ENCODE measurements at regions not wholly inside any gene's neighbourhood (a gene's known extent, or its start where the extent isn't known, plus 50 kb on each side); places are given as distances from the start of the nearest gene placed in this dataset.
"Not testable (repeated sequence)": the region's sequence is repeated elsewhere in the genome, so short reads cannot be mapped to it uniquely, and the experiment has no call there.

- no peak for DNase-seq
Observed at GRCh38 chr12:11446372-11446771, 51.0 kb upstream of the PRB2 start.

DNA sequence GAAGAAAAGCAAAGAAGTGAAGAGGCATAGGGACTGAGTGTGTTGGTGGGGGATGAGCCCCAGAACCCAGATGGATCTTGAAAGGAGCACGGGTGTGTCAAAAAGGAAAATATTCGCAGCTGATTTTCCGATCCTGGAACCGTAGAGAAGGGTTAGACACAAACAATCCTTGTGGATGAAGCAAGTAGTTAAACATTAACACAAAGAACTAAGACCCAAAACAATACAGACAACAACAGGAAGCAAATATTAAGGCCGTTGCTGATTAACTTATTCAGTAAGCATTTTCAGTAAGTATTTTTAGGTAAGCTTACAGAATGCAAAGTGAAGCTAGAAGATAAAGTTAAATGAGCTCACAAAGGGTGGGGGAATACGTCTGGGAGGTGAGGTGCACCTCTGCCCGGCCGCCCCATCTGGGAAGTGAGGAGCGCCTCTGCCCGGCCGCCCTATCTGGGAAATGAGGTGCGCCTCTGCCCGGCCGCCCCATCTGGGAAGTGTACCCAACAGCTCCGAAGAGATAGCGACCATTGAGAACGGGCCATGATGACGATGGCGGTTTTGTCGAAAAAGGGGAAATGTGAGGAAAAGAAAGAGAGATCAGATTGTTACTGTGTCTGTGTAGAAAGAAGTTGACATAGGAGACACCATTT lies 62.8 kb upstream of the PRB2 start:
- no peak for DNase-seq

DNA sequence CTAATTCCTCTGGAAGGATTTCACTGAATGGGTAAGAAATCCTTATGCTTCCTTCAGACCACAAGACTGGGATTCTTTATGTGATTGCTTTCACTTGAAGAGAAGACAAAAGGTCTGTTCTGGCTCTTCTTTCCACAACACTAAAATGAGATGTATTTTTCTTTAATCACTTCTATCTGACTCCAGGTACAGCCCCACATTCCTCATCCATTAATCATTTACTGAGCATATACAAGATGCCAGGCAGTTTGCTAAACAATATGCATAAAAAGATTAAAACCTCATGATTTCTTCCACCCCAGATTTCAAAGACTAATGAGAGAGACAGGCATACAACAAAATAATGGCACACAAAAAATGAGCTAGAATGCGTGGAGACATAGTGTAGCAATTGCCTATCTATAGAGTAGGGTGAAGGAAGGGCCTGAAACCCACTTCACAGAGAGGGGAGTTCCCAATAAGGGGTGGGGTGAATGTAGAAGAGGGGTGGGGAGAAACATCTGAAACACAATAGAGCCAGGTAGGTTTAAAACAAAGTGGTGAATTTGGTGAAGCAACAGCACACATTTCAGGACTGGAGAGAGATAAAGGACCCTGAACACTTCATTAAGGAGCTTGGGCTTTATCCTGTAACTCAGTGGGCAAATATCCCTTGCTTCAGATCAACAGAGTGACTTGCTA lies 65.1 kb upstream of the PRB2 start:
- no peak for DNase-seq

GRCh38 chr12:11461433-11461832 lies 66.1 kb upstream of the PRB2 start:
- DNase-seq: no peak

DNA sequence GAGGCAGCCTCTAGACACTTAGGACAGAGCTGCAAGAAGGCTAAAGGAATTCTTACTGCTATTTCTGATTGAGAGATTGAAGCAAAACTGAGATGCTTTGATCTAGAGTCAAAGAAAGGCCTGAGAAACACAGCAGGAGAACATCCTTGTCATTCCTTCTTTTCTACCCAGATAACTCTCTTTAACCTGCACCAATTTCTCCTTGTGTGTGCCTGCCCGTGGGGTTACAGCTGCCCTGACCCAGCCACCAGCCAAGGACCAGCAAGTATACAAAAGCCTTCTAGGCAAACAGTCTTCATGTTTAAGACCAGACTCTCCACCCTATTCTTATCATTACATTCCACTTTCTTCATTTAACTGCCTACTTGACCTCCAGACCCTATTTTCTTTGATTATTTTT lies 81.7 kb upstream of the PRB2 start:
- no peak for DNase-seq

- DNase-seq: no peak
Observed at GRCh38 chr12:11482955-11483354, 87.6 kb upstream of the PRB2 start.

DNA sequence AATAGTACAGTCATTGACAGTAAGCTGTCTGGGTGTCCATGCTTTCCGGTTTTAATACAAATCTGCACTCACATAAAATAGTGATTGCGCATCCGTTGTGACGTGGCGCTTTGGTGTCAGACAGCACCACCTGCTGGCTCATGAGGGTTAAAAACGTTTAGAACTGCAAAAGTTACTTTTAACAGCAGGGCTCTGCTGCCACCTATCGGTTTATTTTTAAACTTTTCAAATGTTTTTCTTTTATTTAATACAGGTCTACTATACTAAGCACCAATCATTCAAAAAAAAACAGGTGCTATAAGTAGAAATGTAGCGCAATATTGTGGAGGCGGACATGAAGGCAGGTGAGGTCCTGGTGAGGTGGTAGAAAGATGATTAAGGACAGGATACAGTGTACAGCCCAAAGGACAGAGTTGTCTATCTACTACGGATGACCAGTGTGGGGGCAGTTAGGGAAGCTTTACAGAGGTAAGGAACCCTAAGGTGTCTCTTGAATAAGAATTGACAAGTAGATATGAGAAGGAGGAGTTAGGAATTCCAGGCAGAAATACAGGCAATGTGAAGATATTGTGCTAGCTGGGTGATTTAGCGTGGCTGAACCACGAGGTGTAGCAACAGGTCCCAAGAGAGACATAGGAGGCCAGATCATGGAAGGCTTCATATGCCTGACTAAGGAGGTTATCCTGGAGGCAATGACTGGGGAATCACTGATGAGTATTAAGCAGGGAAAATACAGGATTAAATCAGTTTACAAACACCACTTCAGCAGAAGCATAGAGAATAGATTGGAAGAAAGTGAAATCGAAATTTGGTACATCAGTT lies 91.5 kb upstream of the PRB2 start:
- DNase-seq: peak; percentile 80

DNA sequence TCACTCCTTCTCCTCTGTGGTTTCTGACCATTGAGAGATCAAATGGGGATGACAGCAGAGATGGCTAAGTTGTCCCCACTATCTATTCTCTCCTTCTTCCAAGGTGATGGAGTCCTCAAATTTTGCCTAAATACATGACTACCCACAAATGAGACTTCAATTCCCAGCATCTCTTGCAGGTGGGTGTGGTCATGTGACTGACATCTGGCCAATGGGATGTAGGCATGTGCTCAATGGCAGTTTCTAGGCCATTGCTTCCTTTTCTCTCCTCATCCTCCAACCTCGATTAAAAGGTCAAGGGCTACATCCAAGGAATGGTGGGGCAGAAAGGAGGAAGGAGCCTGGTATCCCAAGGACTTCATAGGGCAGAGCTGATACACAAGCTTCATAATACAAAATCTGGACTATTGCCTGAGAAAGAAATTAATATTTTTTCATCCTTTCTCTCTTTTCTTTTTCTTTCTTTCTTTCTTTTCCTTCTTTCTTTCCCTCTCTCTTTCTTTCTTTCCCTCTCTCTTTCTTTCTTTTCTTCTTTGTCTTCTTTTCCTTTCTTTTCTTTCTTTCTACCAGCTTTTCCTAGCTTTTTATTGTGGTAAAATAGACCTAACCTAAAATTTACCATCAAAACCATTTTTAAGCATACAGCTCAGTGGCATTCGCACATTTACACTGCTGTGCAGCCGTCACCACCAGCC lies 100.9 kb upstream of the PRB2 start:
- no peak for DNase-seq

- DNase-seq: no peak
Observed at GRCh38 chr12:11497438-11497837, 102.1 kb upstream of the PRB2 start.

- DNase-seq: no peak
Observed at GRCh38 chr12:11497995-11498394, 102.6 kb upstream of the PRB2 start.

DNA sequence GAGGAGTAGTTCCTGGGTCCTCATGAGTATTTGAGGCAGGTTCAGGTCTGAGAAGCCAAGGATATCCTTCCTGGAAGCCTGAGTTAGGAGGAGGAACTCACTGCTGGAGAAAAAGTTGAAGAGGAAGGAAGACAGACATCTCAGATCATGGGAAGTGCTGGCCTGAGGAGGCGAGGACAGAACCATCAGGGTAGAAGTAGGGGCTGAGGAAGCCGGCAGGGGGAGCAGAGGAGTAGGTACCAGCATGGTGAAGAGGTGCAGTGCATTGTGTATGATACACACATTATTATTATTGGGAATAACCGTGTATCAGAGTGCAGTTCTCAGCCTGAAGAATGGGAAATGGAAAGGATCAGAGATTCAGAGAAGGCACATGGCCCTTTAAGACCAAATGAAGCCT lies 103.2 kb upstream of the PRB2 start:
- DNase-seq: not testable (repeated sequence)

- DNase-seq: no peak
Observed at GRCh38 chr12:11499806-11500187, 104.4 kb upstream of the PRB2 start.

DNA sequence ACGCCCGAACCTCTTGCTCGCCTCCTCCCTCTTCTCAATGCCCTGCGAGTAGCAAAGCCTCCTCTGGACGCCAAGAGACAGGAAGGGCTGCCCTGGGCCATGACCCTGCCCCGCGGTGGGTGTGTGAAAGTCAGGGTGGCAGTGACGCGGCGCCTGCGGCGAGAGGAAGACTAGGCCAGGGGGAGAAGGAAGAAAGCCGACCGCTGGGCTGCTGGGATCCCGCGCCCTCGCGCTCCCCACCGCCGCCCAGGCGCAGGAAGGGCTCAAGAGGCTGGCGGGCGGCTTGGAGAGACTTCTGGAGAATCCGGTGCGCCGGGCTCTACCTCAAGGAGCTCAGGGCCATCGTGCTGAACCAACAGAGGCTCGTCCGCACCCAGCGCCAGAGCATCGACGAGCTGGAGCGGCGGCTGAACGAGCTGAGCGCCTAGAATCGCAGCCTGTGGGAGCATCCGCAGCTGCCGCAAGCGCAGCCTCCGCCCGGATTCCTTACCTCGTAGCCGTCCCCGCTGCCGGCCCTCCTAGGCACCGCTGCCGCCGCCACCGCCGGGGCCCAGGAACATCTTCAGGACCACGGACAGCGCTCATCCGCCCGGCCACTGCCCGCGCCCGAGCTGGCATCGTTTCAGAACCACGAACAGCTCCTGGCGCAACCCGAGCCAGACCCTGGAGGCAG lies 105.0 kb upstream of the PRB2 start:
- DNase-seq: peak; percentile 76

- DNase-seq: no peak
Observed at GRCh38 chr12:11500861-11501230, 105.5 kb upstream of the PRB2 start.

- DNase-seq: no peak
Observed at GRCh38 chr12:11508699-11509098, 113.3 kb upstream of the PRB2 start.

DNA sequence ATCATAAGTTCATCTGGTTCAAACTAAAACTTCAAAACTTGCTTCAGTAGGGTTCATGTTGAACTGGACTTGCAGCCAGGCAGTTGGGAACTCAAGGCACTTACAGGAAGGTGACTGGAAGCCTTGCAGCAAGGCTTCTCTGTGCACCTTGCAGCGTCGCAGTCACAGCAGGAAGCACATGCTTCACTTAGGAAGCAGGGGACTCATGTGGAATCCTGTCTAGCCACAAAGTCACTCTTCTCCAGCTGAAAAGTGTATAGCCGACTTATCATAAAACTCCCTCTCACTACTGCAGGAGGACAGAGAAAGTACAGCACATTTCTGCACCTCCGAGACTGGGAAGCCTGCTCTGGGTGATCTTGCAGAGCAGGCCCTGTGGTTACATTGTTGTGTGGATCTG lies 114.0 kb upstream of the PRB2 start:
- DNase-seq: no peak

GRCh38 chr12:11510671-11511070 lies 115.3 kb upstream of the PRB2 start:
- no peak for DNase-seq

GRCh38 chr12:11513288-11513687 lies 117.9 kb upstream of the PRB2 start:
- DNase-seq: no peak

GRCh38 chr12:11517080-11517479 lies 121.7 kb upstream of the PRB2 start:
- no peak for DNase-seq

GRCh38 chr12:11524446-11524845 lies 125.0 kb upstream of the ETV6 start:
- no peak for DNase-seq

GRCh38 chr12:11534064-11534463 lies 115.4 kb upstream of the ETV6 start:
- DNase-seq: no peak

GRCh38 chr12:11535127-11535526 lies 114.3 kb upstream of the ETV6 start:
- no peak for DNase-seq

GRCh38 chr12:11539156-11539555 lies 110.3 kb upstream of the ETV6 start:
- DNase-seq: no peak

Measured in stimulated activated CD4-positive, alpha-beta T cell treated with anti-CD3 and anti-CD28 coated beads, Interleukin-1b, Interleukin-23, amount 100 ng/mL, for 48 hours (primary cell).